Central memory CD8-positive, alpha-beta T cell (primary cell): ENCODE measurements at regions not wholly inside any gene's neighbourhood (a gene's known extent, or its start where the extent isn't known, plus 50 kb on each side); places are given as distances from the start of the nearest gene placed in this dataset.

Source experiments
- ATAC-seq: fragments of 150-1000 bp; cut with Tn5 transposase; replicated peaks from 2 replicates; pipeline ENCODE4 v1.10.0; 2022; ENCODE audit warnings: mild to moderate bottlenecking, moderate FRiP score, moderate number of reproducible peaks; ENCODE audit not compliant: poor library complexity, severe bottlenecking; ENCODE audit errors: extremely low read depth
- DNase-seq, 2 donors: peaks; one replicate each; pipeline ENCODE4 v3.0.0; 2021; ENCODE audit warnings: low spot score in 2 of 2
- H3K27ac Mint-ChIP-seq: one replicate; pipeline ENCODE4 v1.8.0; 2022; ENCODE audit warnings: low read depth, mild to moderate bottlenecking, moderate library complexity, mixed read lengths
- H3K27me3 Mint-ChIP-seq: one replicate; pipeline ENCODE4 v1.8.0; 2022; ENCODE audit warnings: mixed read lengths
- H3K36me3 Mint-ChIP-seq: one replicate; pipeline ENCODE4 v1.8.0; 2022; ENCODE audit warnings: mild to moderate bottlenecking, moderate library complexity, mixed read lengths; ENCODE audit not compliant: insufficient read depth
- H3K4me1 Mint-ChIP-seq: one replicate; pipeline ENCODE4 v1.8.0; 2022; ENCODE audit warnings: mixed read lengths
- H3K4me3 Mint-ChIP-seq: one replicate; pipeline ENCODE4 v1.8.0; 2022; ENCODE audit warnings: mild to moderate bottlenecking, moderate library complexity, mixed read lengths
- H3K9me3 Mint-ChIP-seq: one replicate; pipeline ENCODE4 v1.8.0; 2022; ENCODE audit warnings: mixed read lengths

DNA sequence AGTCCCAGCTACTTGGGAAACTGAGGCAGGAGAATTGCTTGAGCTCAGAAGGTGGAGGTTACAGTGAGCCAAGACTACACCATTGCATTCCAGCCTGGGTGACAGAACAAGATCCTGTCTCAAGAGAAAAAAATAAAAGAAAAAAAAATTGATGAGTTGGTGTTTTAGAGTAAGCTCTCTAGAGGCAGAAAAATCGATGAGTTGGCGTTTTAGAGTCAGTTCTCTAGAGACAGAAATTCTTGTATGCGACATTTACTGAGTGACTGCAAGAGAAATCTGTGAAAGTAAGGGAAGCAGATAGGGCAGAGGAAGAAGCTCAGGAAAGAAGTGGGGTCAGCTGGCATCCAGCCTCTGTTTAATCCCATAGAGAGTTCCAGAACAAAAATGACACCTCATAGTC is 298.7 kb upstream of the ARRDC4 start:
- Mint-ChIP-seq H3K27me3 (no peaks in the 10 kb centered on the region), H3K4me1 (no peaks in the 10 kb centered on the region), H3K27ac (no peak overlapping the region), H3K36me3 (no peaks in the 10 kb centered on the region), H3K4me3 (no peak overlapping the region), H3K9me3 (peaks cover 6% of the 10 kb centered on the region)
- ATAC-seq (no peak), DNase-seq (no peak)

DNA sequence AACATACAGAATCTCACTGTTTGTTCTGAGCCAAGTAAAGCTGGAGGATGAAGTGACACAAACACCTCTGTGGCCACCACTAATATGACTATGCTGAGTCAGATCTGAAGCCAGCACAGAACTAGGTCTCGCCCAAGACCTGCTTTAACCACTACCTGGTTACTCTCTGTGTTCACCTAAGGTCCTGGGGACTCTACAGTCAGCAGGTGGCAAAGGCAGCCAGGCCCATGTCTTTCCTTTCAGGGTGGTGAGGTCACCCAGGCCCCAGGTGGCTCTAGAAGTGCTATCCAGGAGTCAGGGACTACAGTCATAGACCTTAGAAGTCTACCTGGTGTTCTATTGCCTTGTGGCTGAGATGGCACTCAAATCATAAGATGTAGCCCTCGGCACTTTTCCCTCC is 287.9 kb upstream of the ARRDC4 start:
- no peaks in the 10 kb centered on the region for H3K36me3 Mint-ChIP-seq
- no peaks in the 10 kb centered on the region for H3K4me1 Mint-ChIP-seq
- H3K27me3 Mint-ChIP-seq = no peaks in the 10 kb centered on the region
- no peak for DNase-seq
- no peak overlapping the region for H3K27ac Mint-ChIP-seq
- ATAC-seq = no peak
- no peak overlapping the region for H3K4me3 Mint-ChIP-seq
- H3K9me3 Mint-ChIP-seq = peaks cover 17% of the 10 kb centered on the region

DNA sequence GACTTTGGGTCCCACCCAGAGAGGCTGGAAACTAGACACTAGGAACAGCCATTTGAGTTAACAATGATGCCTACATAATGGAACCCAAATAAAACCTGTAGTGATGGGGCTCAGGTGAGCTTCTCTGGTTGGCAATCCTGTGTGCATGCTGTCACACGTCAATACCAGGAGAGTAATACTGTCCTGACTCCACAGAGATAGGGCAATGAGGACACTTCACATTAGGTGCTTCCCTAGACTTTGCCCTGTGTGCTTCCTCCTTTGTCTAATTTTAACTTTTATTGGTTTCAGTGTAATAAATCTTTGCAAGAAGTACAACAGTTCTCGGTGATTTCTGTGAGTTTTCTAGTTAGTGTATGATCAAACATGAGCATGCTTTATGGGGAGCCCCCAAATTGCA is 281.8 kb upstream of the ARRDC4 start:
- no peak overlapping the region for H3K27ac Mint-ChIP-seq
- DNase-seq = no peak
- peaks cover 18% of the 10 kb centered on the region for H3K9me3 Mint-ChIP-seq
- ATAC-seq = no peak
- H3K4me1 Mint-ChIP-seq = no peaks in the 10 kb centered on the region
- H3K4me3 Mint-ChIP-seq = no peak overlapping the region
- no peaks in the 10 kb centered on the region for H3K27me3 Mint-ChIP-seq
- H3K36me3 Mint-ChIP-seq = peaks cover 2% of the 10 kb centered on the region

DNA sequence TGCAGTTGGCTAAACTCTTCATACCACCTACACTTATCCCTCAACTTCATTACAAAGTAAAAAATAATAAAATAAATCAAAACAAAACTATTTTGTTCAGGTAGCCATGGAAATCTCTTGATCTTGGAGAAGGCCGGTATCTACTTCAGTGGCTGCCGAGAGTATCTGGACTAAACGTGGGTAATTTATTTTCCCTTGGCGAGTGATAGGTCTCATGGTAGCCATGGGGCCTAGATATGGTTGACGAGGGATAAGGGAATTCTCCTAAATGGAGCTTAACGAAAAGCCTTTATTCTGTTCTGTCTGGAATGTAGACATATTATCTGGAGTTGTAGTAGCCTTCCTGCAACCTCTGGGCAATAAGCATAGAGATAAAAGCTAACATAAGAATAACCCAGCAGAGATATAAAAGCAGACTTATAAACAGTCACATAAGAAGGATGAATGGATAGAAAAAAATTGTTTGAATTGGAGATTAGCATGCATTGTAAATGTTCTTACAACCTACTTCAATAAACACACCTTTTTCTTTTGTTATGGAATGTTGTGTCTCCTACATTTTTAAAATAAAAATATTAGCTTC is 281.3 kb upstream of the ARRDC4 start:
- Mint-ChIP-seq H3K27ac (no peak overlapping the region), H3K4me3 (no peak overlapping the region), H3K36me3 (peaks cover 2% of the 10 kb centered on the region), H3K9me3 (peaks cover 17% of the 10 kb centered on the region), H3K27me3 (no peaks in the 10 kb centered on the region), H3K4me1 (no peaks in the 10 kb centered on the region)
- DNase-seq (no peak), ATAC-seq (no peak)

DNA sequence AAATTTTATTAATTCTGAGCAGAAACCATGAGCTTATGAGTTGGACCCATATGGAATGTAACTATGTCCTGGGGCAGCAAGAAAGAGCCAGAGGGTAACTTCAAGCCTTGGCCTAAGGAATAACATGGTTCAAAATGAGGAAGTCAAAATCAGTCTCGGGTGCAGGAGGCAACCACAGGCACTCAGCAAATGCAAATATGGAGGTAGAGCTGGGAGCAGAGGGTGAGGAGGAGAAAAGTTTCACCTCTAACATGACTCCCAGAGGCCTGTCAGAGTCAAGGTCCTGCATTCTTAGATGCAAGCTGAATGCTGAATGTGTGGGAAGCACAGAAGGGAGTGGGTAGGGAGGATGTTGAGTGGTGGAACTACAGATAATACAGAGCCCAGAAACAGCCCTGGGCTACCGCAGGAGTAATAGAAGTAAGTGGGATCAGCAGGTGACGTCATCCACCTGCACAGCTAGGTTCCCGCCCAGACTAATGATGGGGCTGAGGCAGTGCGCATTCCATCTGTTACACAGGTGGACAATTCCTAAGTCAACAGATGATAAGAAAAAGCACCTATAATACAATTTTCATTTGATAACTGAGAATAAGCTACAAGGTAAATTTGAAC is 279.8 kb upstream of the ARRDC4 start:
- H3K27ac Mint-ChIP-seq = no peak overlapping the region
- peaks cover 8% of the 10 kb centered on the region for H3K9me3 Mint-ChIP-seq
- no peaks in the 10 kb centered on the region for H3K4me1 Mint-ChIP-seq
- DNase-seq (no peak), ATAC-seq (no peak)
- no peak overlapping the region for H3K4me3 Mint-ChIP-seq
- no peaks in the 10 kb centered on the region for H3K27me3 Mint-ChIP-seq
- H3K36me3 Mint-ChIP-seq = peaks cover 2% of the 10 kb centered on the region

DNA sequence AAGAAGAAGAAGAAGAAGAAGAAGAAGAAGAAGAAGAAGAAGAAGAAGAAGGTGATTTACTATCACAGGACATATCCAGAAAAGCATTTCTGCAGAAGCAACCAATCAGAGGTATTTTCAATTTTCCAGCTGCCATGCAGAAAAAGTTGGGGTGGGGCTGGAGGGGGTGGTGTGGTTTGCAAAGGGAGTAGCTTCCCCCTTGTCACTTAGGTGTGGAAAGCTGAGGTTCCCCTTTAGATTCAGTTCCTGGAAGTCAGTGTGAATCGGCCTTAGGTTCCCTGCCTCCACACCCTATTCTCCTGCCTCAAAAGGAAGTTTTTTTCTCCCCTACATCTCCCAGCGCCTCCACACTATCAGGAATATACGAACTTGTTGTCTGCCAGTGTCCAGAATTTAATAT is 276.7 kb upstream of the ARRDC4 start:
- H3K4me3 Mint-ChIP-seq = no peak overlapping the region
- no peaks in the 10 kb centered on the region for H3K27me3 Mint-ChIP-seq
- ATAC-seq (no peak), DNase-seq (no peak)
- no peaks in the 10 kb centered on the region for H3K4me1 Mint-ChIP-seq
- H3K27ac Mint-ChIP-seq = no peak overlapping the region
- peaks cover 2% of the 10 kb centered on the region for H3K36me3 Mint-ChIP-seq
- H3K9me3 Mint-ChIP-seq = peaks cover 13% of the 10 kb centered on the region

DNA sequence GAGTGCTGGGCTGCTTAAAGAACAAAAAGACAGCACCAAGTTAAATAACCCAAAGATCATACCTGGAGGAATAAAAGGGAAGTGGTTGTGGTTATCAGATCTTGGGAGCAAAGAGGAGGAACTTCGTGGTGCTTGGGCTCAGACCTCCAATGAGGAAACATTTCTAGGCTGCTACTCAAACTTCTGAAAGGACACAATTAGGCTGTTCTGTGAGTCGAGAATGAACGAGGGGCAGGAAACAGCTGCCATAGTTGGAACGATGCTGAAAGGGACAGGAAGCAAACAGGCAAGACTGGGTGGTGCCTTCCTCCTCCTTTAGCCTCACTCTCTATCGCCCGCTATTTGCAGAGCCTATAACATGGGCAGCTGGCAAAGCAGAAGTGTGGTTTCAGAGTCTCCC is 276.3 kb upstream of the ARRDC4 start:
- DNase-seq = no peak
- no peaks in the 10 kb centered on the region for H3K27me3 Mint-ChIP-seq
- no peak overlapping the region for H3K4me3 Mint-ChIP-seq
- no peak for ATAC-seq
- no peak overlapping the region for H3K27ac Mint-ChIP-seq
- H3K4me1 Mint-ChIP-seq = no peaks in the 10 kb centered on the region
- H3K36me3 Mint-ChIP-seq = peaks cover 2% of the 10 kb centered on the region
- H3K9me3 Mint-ChIP-seq = peaks cover 13% of the 10 kb centered on the region

DNA sequence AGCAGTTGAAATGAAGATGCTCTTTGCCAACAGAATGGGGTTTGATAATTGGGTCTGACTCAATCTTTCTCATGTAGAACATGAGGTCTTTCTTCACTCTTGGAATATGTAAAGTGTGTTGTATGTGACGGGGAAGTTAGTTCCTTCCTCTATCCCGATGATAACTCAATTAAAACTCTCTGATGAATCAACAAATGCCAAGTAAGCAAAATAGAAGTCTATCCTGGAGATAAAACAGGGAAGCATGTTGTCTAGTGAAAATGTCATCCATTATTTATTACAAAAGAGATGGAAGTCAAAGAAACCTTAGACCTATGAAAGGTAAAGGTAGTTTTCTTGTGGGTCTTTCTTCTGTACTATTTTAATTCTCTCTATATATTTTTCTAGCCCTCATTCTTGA is 274.2 kb upstream of the ARRDC4 start:
- no peak for ATAC-seq
- no peak overlapping the region for H3K27ac Mint-ChIP-seq
- peaks cover 14% of the 10 kb centered on the region for H3K9me3 Mint-ChIP-seq
- no peak for DNase-seq
- H3K27me3 Mint-ChIP-seq = no peaks in the 10 kb centered on the region
- no peak overlapping the region for H3K4me3 Mint-ChIP-seq
- peaks cover 2% of the 10 kb centered on the region for H3K36me3 Mint-ChIP-seq
- H3K4me1 Mint-ChIP-seq = no peaks in the 10 kb centered on the region

DNA sequence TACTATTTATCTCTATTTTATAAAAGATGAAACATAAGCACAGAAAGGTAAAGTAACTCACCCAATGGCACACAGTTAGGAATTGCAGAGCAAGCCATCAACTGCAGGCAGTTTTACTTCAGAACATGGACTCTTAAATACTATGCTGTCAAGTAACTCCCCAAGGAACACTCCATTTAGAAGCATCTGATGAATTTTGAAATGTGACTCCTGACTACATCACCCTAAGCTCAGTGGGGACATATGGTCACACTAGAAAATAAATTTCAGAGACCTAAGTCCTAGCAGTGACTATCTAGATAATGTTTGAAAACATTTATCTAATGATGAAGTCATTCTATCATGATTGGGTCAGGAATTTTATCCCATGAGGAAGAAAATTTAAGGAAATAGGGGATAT is 272.8 kb upstream of the ARRDC4 start:
- Mint-ChIP-seq H3K27ac (no peak overlapping the region), H3K36me3 (no peaks in the 10 kb centered on the region), H3K9me3 (peaks cover 14% of the 10 kb centered on the region), H3K4me1 (no peaks in the 10 kb centered on the region), H3K4me3 (no peak overlapping the region), H3K27me3 (no peaks in the 10 kb centered on the region)
- no peak for ATAC-seq
- no peak for DNase-seq

DNA sequence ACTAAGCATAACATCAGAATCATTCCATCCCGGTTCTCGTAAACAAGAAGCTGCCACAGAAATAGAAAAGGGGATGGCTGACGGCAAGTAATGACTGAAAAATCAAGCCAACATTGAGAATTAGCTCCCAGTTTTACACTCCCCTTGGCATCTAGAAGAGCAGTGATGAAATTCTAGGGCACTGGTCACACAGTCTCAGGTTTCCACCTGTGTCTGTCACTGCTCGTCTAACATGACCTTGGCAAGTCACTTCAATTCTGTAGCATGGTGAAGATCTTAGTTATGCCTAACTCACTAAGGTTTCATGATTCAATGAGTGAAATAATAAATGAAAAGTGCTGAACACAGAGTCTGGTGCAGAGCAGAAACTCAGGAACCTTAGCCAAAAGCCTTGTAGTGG is 272.3 kb upstream of the ARRDC4 start:
- Mint-ChIP-seq H3K27ac (no peak overlapping the region), H3K27me3 (no peaks in the 10 kb centered on the region), H3K4me3 (no peak overlapping the region), H3K36me3 (no peaks in the 10 kb centered on the region), H3K9me3 (peaks cover 14% of the 10 kb centered on the region), H3K4me1 (no peaks in the 10 kb centered on the region)
- DNase-seq (no peak), ATAC-seq (no peak)

DNA sequence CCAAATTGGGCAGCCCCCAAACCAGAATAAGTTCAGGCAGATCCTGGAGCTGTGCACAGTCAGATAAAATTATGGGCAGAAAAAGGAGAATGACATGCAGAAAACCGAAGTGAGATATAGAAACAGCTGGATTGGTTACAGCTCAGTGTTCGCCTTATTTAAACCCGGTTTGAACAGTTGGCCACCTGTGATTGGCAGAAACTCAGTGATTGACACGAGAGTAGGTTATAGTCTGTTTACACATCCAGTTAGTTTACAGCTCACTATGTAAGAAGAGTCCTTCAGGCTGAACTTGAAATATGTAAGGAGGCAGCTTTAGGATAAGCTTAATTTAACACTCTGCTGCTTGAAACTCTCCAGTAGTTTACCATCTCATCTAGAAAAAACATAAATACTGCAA is 271.6 kb upstream of the ARRDC4 start:
- H3K9me3 Mint-ChIP-seq = peaks cover 14% of the 10 kb centered on the region
- no peaks in the 10 kb centered on the region for H3K27me3 Mint-ChIP-seq
- ATAC-seq (no peak), DNase-seq (no peak)
- no peaks in the 10 kb centered on the region for H3K36me3 Mint-ChIP-seq
- no peaks in the 10 kb centered on the region for H3K4me1 Mint-ChIP-seq
- no peak overlapping the region for H3K4me3 Mint-ChIP-seq
- no peak overlapping the region for H3K27ac Mint-ChIP-seq

DNA sequence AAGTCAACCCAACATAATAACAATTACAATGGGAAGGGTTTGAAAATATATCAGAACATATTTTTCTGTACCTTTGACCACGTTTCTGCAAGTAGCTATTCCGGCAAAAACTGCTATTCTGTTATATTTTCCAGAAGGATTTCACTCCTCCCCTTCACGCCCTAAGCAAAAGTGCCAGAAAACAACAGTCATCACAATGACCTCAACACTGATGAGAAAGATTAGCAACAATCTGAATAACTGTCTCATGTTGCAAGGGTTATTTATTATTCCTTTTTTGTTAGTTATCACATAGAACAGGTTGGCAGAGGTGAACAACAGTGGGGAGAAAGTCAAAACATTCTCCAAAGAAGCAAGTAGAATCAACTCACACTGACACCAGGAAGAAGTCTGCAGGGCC is 269.4 kb upstream of the ARRDC4 start:
- ATAC-seq (no peak), DNase-seq (no peak)
- Mint-ChIP-seq H3K27me3 (no peaks in the 10 kb centered on the region), H3K4me1 (no peaks in the 10 kb centered on the region), H3K27ac (no peak overlapping the region), H3K9me3 (peaks cover 14% of the 10 kb centered on the region), H3K36me3 (no peaks in the 10 kb centered on the region), H3K4me3 (no peak overlapping the region)

DNA sequence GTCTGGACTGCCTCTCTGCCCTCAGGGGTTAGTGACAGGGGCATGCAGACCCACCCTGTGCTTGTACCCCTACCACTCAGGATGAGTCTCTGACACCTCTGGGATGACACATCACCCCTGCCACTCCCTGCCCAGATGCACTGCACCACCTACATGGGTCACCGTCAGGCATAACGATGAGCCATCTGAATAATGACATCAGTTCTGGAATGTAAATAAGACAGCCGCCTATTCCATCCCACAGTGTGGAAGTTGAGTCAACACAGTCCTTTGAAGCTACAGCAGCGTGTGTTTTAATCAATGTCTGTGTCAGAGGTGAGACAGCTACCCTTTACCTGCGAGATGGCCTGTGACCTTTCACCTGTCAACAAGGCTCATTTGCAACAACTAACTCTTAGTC is 268.7 kb upstream of the ARRDC4 start:
- Mint-ChIP-seq H3K9me3 (peaks cover 9% of the 10 kb centered on the region), H3K27me3 (no peaks in the 10 kb centered on the region), H3K4me3 (no peak overlapping the region), H3K36me3 (no peaks in the 10 kb centered on the region), H3K4me1 (no peaks in the 10 kb centered on the region), H3K27ac (no peak overlapping the region)
- ATAC-seq (no peak), DNase-seq (no peak)
